ENCODE measurements at regions not wholly inside any gene's neighbourhood (a gene's known extent, or its start where the extent isn't known, plus 50 kb on each side); places are given as distances from the start of the nearest gene placed in this dataset.

DNA sequence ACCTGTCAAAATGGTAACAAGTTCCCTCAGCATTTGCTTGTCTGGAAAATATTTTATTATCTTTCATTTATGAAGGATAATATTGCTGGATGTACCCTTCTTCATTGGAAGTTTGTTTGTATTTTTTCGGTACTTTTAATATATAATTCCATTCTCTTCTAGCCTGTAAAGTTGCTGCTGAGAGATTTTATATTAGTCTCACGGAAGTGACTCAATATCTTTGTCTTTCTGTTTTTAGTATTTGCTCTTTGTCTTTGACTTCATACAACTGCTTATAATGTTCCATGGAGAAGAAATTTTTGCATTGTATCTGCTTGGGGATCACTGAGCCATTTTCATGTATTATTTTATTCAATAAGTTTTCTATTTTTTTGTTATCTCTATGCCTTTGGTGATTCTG, 1777.5 kb downstream of the BRINP3 start:
- TF ChIP-seq, protein P1, sequence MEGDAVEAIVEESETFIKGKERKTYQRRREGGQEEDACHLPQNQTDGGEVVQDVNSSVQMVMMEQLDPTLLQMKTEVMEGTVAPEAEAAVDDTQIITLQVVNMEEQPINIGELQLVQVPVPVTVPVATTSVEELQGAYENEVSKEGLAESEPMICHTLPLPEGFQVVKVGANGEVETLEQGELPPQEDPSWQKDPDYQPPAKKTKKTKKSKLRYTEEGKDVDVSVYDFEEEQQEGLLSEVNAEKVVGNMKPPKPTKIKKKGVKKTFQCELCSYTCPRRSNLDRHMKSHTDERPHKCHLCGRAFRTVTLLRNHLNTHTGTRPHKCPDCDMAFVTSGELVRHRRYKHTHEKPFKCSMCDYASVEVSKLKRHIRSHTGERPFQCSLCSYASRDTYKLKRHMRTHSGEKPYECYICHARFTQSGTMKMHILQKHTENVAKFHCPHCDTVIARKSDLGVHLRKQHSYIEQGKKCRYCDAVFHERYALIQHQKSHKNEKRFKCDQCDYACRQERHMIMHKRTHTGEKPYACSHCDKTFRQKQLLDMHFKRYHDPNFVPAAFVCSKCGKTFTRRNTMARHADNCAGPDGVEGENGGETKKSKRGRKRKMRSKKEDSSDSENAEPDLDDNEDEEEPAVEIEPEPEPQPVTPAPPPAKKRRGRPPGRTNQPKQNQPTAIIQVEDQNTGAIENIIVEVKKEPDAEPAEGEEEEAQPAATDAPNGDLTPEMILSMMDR (IDR thresholded peaks at IDR 0.05; ENCODE audit: borderline replicate concordance, control extremely low read depth, extremely low read depth, insufficient read depth, missing control alignments) = no peak
- in situ Hi-C loops (cut with MboI; ENCODE audit: low sequenced_read_pairs, unreplicated experiment) = no loop called here
- no peak for DNase-seq (ENCODE audit: low spot score)

DNA sequence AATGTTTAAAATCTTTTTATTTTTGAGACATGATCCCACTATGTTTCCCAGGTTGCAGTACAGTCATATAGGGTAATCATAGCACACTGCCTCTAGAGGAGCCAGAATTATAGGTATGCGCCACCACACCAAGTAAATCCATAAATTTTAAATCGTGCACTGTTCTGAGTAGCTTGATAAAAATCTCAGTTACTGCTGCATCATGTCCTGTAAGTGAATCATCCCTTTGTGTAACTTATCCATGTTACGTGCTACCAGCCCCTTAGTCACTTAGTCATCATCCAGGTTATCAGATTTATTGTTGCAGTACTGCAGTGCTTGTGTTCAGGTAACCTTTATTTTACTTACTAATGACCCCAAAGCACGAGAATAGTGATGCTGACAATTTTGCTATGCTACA, 1770.9 kb downstream of the BRINP3 start:
- in situ Hi-C loops (cut with MboI; ENCODE audit: low sequenced_read_pairs, unreplicated experiment) = no loop called here
- no peak for DNase-seq (ENCODE audit: low spot score)
- TF ChIP-seq, protein P1 (IDR thresholded peaks at IDR 0.05; ENCODE audit: borderline replicate concordance, control extremely low read depth, extremely low read depth, insufficient read depth, missing control alignments) = no peak

DNA sequence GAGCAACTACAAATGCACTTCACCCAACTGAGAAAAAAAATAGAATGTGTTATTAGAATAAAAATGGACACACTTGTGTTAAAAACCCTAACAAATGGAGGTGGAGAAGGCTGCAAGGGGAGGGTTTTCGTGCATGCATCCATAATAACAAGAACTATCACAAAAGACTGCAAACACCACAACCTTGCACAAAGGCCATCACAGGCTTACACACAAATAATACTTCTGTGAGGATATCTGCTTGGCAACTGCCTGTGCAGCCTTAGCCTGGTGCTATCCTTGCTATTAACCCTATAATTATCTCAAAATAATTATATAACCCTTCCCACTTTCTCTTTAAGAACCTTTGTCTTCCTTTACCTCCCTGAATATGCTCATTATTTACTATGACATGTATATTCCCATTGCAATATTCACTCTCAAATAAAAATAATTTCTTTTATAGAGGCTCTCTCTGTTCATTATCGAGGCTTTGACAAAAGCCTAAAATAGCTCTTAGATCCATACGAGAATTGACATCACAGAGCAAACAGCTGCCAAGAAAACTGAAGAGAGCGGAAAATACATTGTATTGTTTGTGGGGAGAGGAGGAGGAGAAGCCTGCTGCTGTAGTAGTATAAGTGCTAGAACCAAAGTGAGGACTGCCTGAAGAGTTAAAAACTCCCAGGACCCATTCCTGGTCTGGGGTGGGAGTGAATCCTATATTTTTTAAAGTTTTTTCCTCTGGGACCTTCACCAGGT, 1768.7 kb downstream of the BRINP3 start:
- TF ChIP-seq, protein P1 (IDR thresholded peaks at IDR 0.05; ENCODE audit: borderline replicate concordance, control extremely low read depth, extremely low read depth, insufficient read depth, missing control alignments) = no peak
- in situ Hi-C loops (cut with MboI; ENCODE audit: low sequenced_read_pairs, unreplicated experiment) = no loop called here
- no peak for DNase-seq (ENCODE audit: low spot score)

GRCh38 chr1:188715566-188715965, 1762.1 kb downstream of the BRINP3 start:
- TF ChIP-seq, protein P1 (IDR thresholded peaks at IDR 0.05; ENCODE audit: borderline replicate concordance, control extremely low read depth, extremely low read depth, insufficient read depth, missing control alignments) = no peak
- no peak for DNase-seq (ENCODE audit: low spot score)
- in situ Hi-C loops (cut with MboI; ENCODE audit: low sequenced_read_pairs, unreplicated experiment) = no loop called here

DNA sequence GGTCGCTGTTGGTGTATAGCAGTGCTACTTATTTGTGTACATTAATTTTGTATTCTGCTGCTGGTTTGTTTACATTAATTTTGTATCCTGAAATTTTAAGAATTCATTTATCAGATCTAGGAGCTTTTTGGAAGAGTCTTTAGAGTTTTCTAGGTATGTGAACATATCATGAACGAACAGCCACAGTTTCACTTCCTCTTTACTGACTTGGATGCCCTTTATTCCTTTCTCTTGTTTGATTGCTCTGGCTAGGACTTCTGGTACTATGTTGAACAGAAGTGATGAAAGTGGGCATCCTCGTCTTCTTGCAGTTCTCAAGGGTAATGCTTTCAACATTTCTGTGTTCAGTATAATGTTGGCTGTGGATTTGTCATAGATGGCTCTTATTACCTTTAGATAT, 1757.9 kb downstream of the BRINP3 start:
- DNase-seq (ENCODE audit: low spot score) = no peak
- TF ChIP-seq, protein P1 (IDR thresholded peaks at IDR 0.05; ENCODE audit: borderline replicate concordance, control extremely low read depth, extremely low read depth, insufficient read depth, missing control alignments) = no peak
- in situ Hi-C loops (cut with MboI; ENCODE audit: low sequenced_read_pairs, unreplicated experiment) = no loop called here

- in situ Hi-C loops (cut with MboI; ENCODE audit: low sequenced_read_pairs, unreplicated experiment) = no loop called here
- TF ChIP-seq, protein P1 (IDR thresholded peaks at IDR 0.05; ENCODE audit: borderline replicate concordance, control extremely low read depth, extremely low read depth, insufficient read depth, missing control alignments) = no peak
- DNase-seq (ENCODE audit: low spot score) = no peak
Measured at GRCh38 chr1:188723332-188724020, 1754.2 kb downstream of the BRINP3 start.

All from GM13976 (cell line).